IMR-90 (cell line): ENCODE measurements at regions not wholly inside any gene's neighbourhood (a gene's known extent, or its start where the extent isn't known, plus 50 kb on each side); places are given as distances from the start of the nearest gene placed in this dataset.

Source experiments
- ATAC-seq: fragments of 200-7000 bp; cut with Tn5 transposase; 2 replicates; pipeline ENCODE4 v1.9.1; 2020; ENCODE audit warnings: low read depth, mild to moderate bottlenecking, moderate library complexity
- BruUV-seq: library from RNA; stranded (reverse); fragments of 400-500 nt; replicated peaks from 2 replicates; lab custom pipeline; 2021; lab: Mats Ljungman, UMichigan
- CTCF ChIA-PET: fragments of 300-600 bp; formaldehyde crosslinking; extraction: SDS; loops from one replicate; lab custom pipeline; 2021; ENCODE audit warnings: antibody characterized with exemption; lab: Yijun Ruan, JAX
- POLR2A ChIA-PET: fragments of 300-600 bp; sonication (Branson Sonifier 250); formaldehyde crosslinking; loops from one replicate; lab custom pipeline; 2022; ENCODE audit warnings: antibody characterized with exemption; ENCODE audit not compliant: unreplicated experiment; lab: Charles Lee
- DNase-seq: peaks from one replicate; pipeline ENCODE4 v3.0.0; 2013
- H2AFZ ChIP-seq: replicated peaks from 2 replicates; pipeline ENCODE3; 2013; ENCODE audit warnings: low read length, mild to moderate bottlenecking; ENCODE audit not compliant: poor library complexity
- H2AK5ac ChIP-seq: 2 replicates; pipeline ENCODE4 v1.6.1; 2013; ENCODE audit warnings: low read depth, low read length, inconsistent platforms
- H2AK9ac ChIP-seq: replicated peaks from 2 replicates; pipeline ENCODE3; 2013; ENCODE audit warnings: mild to moderate bottlenecking, low read depth, low read length, moderate library complexity; ENCODE audit not compliant: poor library complexity
- H2BK120ac ChIP-seq: 2 replicates; pipeline ENCODE4 v1.6.1; 2013; ENCODE audit warnings: low read depth, low read length, inconsistent platforms
- H2BK15ac ChIP-seq: 3 replicates; pipeline ENCODE4 v1.6.1; 2013; ENCODE audit warnings: low read depth, low read length, inconsistent platforms
- H2BK20ac ChIP-seq: 2 replicates; pipeline ENCODE4 v1.6.1; 2013; ENCODE audit warnings: low read depth, mild to moderate bottlenecking, inconsistent platforms, low read length, moderate library complexity
- H2BK5ac ChIP-seq: 2 replicates; pipeline ENCODE4 v1.6.1; 2013; ENCODE audit warnings: mild to moderate bottlenecking, low read depth, low read length, inconsistent platforms; ENCODE audit not compliant: poor library complexity, severe bottlenecking
- H3K14ac ChIP-seq: replicated peaks from 2 replicates; pipeline ENCODE4 v1.6.1; 2013; ENCODE audit warnings: low read depth, low read length, inconsistent platforms
- H3K18ac ChIP-seq: 2 replicates; pipeline ENCODE4 v1.6.1; 2013; ENCODE audit warnings: low read depth, low read length, control low read depth
- H3K23ac ChIP-seq: 2 replicates; pipeline ENCODE4 v1.6.1; 2013; ENCODE audit warnings: low read depth, low read length, inconsistent platforms
- H3K27ac ChIP-seq: 2 replicates; pipeline ENCODE4 v1.5.1; 2013; ENCODE audit warnings: mild to moderate bottlenecking, control low read depth, low read length; ENCODE audit not compliant: insufficient read depth
- H3K27me3 ChIP-seq: 2 replicates; pipeline ENCODE4 v1.6.1; 2013; ENCODE audit warnings: low read length; ENCODE audit not compliant: control insufficient read depth, insufficient read depth
- H3K36me3 ChIP-seq: 2 replicates; pipeline ENCODE4 v1.6.1; 2013; ENCODE audit warnings: low read length, mixed read lengths; ENCODE audit not compliant: control insufficient read depth, insufficient read depth
- H3K4ac ChIP-seq: 2 replicates; pipeline ENCODE4 v1.6.1; 2013; ENCODE audit warnings: low read depth, low read length, inconsistent platforms
- H3K4me1 ChIP-seq: 2 replicates; pipeline ENCODE4 v1.6.1; 2013; ENCODE audit warnings: low read length, mixed read lengths; ENCODE audit not compliant: control insufficient read depth, insufficient read depth
- H3K4me2 ChIP-seq: 2 replicates; pipeline ENCODE4 v1.6.1; 2013; ENCODE audit warnings: low read depth, mild to moderate bottlenecking, control low read depth, low read length, moderate library complexity
- H3K4me3 ChIP-seq: 2 replicates; pipeline ENCODE4 v1.5.1; 2013; ENCODE audit warnings: low read depth, mild to moderate bottlenecking, control low read depth, low read length, moderate library complexity; ENCODE audit not compliant: insufficient read depth
- H3K56ac ChIP-seq: 2 replicates; pipeline ENCODE4 v1.6.1; 2013; ENCODE audit warnings: low read length, inconsistent platforms; ENCODE audit not compliant: insufficient read depth; ENCODE audit errors: extremely low read depth
- H3K79me1 ChIP-seq, 2 experiments: 2 replicates each; pipeline ENCODE4 v1.6.1; 2013; ENCODE audit warnings: low read length in 2 of 2, inconsistent platforms in 1 of 2, low read depth in 1 of 2
- H3K9ac ChIP-seq: 2 replicates; pipeline ENCODE4 v1.6.1; 2013; ENCODE audit warnings: low read depth, low read length, control low read depth
- H3K9me1 ChIP-seq: 2 replicates; pipeline ENCODE4 v1.6.1; 2013; ENCODE audit warnings: low read length, inconsistent platforms; ENCODE audit not compliant: insufficient read depth
- H3K9me3 ChIP-seq: 2 replicates; pipeline ENCODE4 v1.6.1; 2013; ENCODE audit warnings: low read length; ENCODE audit not compliant: control insufficient read depth, insufficient read depth
- H4K20me1 ChIP-seq: 2 replicates; pipeline ENCODE4 v1.6.1; 2013; ENCODE audit warnings: low read length, inconsistent platforms; ENCODE audit not compliant: insufficient read depth
- H4K5ac ChIP-seq: 2 replicates; pipeline ENCODE4 v1.6.1; 2013; ENCODE audit warnings: mild to moderate bottlenecking, low read depth, low read length, control low read depth
- H4K8ac ChIP-seq, 2 experiments: 2 replicates each; pipeline ENCODE4 v1.6.1; 2013; ENCODE audit warnings: low read depth in 2 of 2, low read length in 2 of 2, control low read depth in 1 of 2, inconsistent platforms in 1 of 2
- H4K91ac ChIP-seq: 2 replicates; pipeline ENCODE4 v1.6.1; 2013; ENCODE audit warnings: low read depth, low read length, inconsistent platforms; ENCODE audit not compliant: insufficient read depth
- MXI1 ChIP-seq: IDR thresholded peaks from 2 replicates; pipeline ENCODE4 v1.6.1; 2012; ENCODE audit warnings: low read depth, mild to moderate bottlenecking, low read length, moderate library complexity, borderline replicate concordance
- WGBS, 2 experiments: methylation state at CpG; one replicate each; pipeline versions ENCODE4 v1.1.5 to v1.1.7; 2013; ENCODE audit warnings: missing lambda C conversion rate in 2 of 2; ENCODE audit not compliant: insufficient read length in 1 of 2; ENCODE audit errors: extremely low coverage in 2 of 2; 5-methylcytosine and 5-hydroxymethylcytosine counted together
- dilution Hi-C: fragments of 300-500 bp; cut with HindIII; formaldehyde crosslinking; loops from one replicate; pipeline ENCODE4 v1.14.3; 2018; ENCODE audit warnings: low sequenced_read_pairs; ENCODE audit not compliant: unreplicated experiment
- in situ Hi-C: fragments of 300-500 bp; cut with MboI; formaldehyde crosslinking; loops from 3 replicates; pipeline ENCODE4 v1.14.3; 2019; ENCODE audit warnings: low sequenced_read_pairs, inconsistent platforms, mixed read lengths
- intact Hi-C: fragments of 100-400 bp; cut with micrococcal nuclease; formaldehyde crosslinking; loops from 2 replicates; pipeline ENCODE4 v1.10.0; 2022

- no TSS peak for BruUV-seq
- H3K36me3 ChIP-seq: no peaks in the 10 kb centered on the region
- no peak overlapping the region for H4K5ac ChIP-seq
- no peak overlapping the region for H3K56ac ChIP-seq
- H3K4me3 ChIP-seq: no peak overlapping the region
- H3K18ac ChIP-seq: no peak overlapping the region
- no peaks in the 10 kb centered on the region for H4K20me1 ChIP-seq
- no peak overlapping the region for H4K8ac ChIP-seq
- intact Hi-C loops: no loop called here
- ATAC-seq (no peak), DNase-seq (no peak)
- H2BK120ac ChIP-seq: no peak overlapping the region
- H3K27ac ChIP-seq: no peak overlapping the region
- no peaks in the 10 kb centered on the region for H3K79me1 ChIP-seq
- WGBS, 2 experiments: 100% methylated on average over 2 of the region's 4 CpGs; no CpG with 5 or more reads in 1 of the 2 experiments
- no peak overlapping the region for H4K91ac ChIP-seq
- no peaks in the 10 kb centered on the region for H3K9me1 ChIP-seq
- no peak for TF ChIP-seq MXI1
- no peak overlapping the region for H3K23ac ChIP-seq
- no peak overlapping the region for H2AK5ac ChIP-seq
- H3K4me1 ChIP-seq: no peaks in the 10 kb centered on the region
- dilution Hi-C loops: no loop called here
- H3K27me3 ChIP-seq: peaks cover 5% of the 10 kb centered on the region; the same call in 1 of the 2 replicates
- no peak overlapping the region for H3K14ac ChIP-seq
- H3K9me3 ChIP-seq: no peaks in the 10 kb centered on the region
- H2AK9ac ChIP-seq: no peak overlapping the region
- no peak overlapping the region for H2BK15ac ChIP-seq
- H2AFZ ChIP-seq: peak overlapping the region; percentile 14
- no peak overlapping the region for H2BK5ac ChIP-seq
- POLR2A ChIA-PET: no interaction called here
- H2BK20ac ChIP-seq: no peak overlapping the region
- H3K4me2 ChIP-seq: no peak overlapping the region
- H3K9ac ChIP-seq: no peak overlapping the region
- in situ Hi-C loops: no loop called here
- H3K4ac ChIP-seq: no peak overlapping the region
- CTCF ChIA-PET: no interaction called here
Observed at GRCh38 chr14:34003082-34003668, 52.3 kb upstream of the EGLN3 start.
